ENCODE measurements at regions not wholly inside any gene's neighbourhood (a gene's known extent, or its start where the extent isn't known, plus 50 kb on each side); places are given as distances from the start of the nearest gene placed in this dataset.

GRCh38 chr15:95076678-95076990 lies 845.3 kb downstream of the MCTP2 start (continued):
- no peak for TF ChIP-seq CHD7 (IDR thresholded peaks at IDR 0.05; ENCODE audit: insufficient replicate concordance, low read length)

All from H1 (cell line).